Activated naive CD8-positive, alpha-beta T cell treated with anti-CD3 and anti-CD28 coated beads, Interleukin-2, amount 50 U/mL, for 24 hours (primary cell): ENCODE measurements at regions not wholly inside any gene's neighbourhood (a gene's known extent, or its start where the extent isn't known, plus 50 kb on each side); places are given as distances from the start of the nearest gene placed in this dataset.

Experiments
- ATAC-seq: fragments of 150-1000 bp; cut with Tn5 transposase; one replicate; pipeline ENCODE4 v1.10.0; 2021
- DNase-seq: peaks from one replicate; pipeline ENCODE4 v3.0.0; 2021
- H3K27ac Mint-ChIP-seq: one replicate; pipeline ENCODE4 v1.8.0; 2021; ENCODE audit warnings: mild to moderate bottlenecking, mixed read lengths
- H3K27me3 Mint-ChIP-seq: one replicate; pipeline ENCODE4 v1.8.0; 2021; ENCODE audit warnings: mixed read lengths
- H3K36me3 Mint-ChIP-seq: one replicate; pipeline ENCODE4 v1.8.0; 2021; ENCODE audit warnings: low read depth, mixed read lengths
- H3K4me1 Mint-ChIP-seq: one replicate; pipeline ENCODE4 v1.8.0; 2021; ENCODE audit warnings: mixed read lengths
- H3K4me3 Mint-ChIP-seq: one replicate; pipeline ENCODE4 v1.8.0; 2021; ENCODE audit warnings: mild to moderate bottlenecking, moderate library complexity, mixed read lengths
- H3K9me3 Mint-ChIP-seq: one replicate; pipeline ENCODE4 v1.8.0; 2021; ENCODE audit warnings: mixed read lengths

DNA sequence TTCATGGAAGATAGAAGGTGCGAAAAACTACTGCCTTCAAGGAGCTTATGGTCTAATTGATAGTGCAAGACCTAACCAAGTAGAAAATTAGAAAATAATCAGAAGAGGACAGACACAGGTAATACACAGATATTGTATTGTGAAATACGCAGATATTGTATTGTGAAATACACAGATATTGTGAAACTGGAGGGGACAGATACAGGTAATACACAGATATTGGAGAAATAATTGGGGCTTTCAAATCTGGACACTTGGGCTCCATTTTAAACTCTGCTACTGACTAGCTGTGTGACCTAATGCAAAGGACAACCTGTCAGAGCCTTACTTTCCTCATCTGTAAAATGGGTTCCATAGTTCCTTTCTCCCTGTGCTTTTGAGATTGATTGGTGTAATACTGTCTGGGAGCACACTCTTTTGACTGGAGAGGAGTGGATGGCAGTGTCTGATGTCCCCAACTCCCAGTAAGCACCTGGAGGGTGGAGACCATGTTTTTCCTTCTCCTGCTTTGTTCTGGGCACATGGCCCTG, 272.8 kb downstream of the TLE3 start:
- Mint-ChIP-seq H3K9me3 (no peaks in the 10 kb centered on the region), H3K4me1 (no peaks in the 10 kb centered on the region), H3K27me3 (peaks cover 7% of the 10 kb centered on the region), H3K36me3 (no peaks in the 10 kb centered on the region), H3K4me3 (no peak overlapping the region), H3K27ac (no peak overlapping the region)
- DNase-seq (no peak), ATAC-seq (no peak)

GRCh38 chr15:69825941-69826818, 271.5 kb downstream of the TLE3 start:
- no peaks in the 10 kb centered on the region for H3K9me3 Mint-ChIP-seq
- no peak overlapping the region for H3K4me3 Mint-ChIP-seq
- peaks cover 7% of the 10 kb centered on the region for H3K27me3 Mint-ChIP-seq
- no peaks in the 10 kb centered on the region for H3K36me3 Mint-ChIP-seq
- H3K4me1 Mint-ChIP-seq: no peaks in the 10 kb centered on the region
- H3K27ac Mint-ChIP-seq: no peak overlapping the region
- DNase-seq (no peak), ATAC-seq (no peak)

DNA sequence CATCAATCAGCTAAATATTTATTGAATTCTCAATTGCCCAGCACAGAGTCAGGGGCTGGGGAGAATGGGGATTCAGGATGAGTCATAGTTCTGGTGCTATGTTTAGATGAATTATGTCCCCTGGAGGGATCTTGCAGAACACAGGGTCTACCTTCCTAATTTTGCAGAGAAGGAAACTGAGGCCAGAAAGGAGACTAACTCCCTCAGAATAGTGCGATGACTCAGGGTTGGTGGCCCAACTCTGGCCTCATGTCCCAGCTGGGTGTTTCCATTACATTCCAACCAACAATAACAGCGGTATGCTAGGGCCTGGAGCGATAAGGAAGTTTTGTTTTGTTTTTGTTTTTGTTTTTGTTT, 270.9 kb downstream of the TLE3 start:
- ATAC-seq: no peak
- H3K9me3 Mint-ChIP-seq: no peaks in the 10 kb centered on the region
- DNase-seq: no peak
- H3K4me1 Mint-ChIP-seq: no peaks in the 10 kb centered on the region
- peaks cover 7% of the 10 kb centered on the region for H3K27me3 Mint-ChIP-seq
- H3K4me3 Mint-ChIP-seq: no peak overlapping the region
- H3K27ac Mint-ChIP-seq: no peak overlapping the region
- no peaks in the 10 kb centered on the region for H3K36me3 Mint-ChIP-seq

- no peaks in the 10 kb centered on the region for H3K9me3 Mint-ChIP-seq
- H3K4me1 Mint-ChIP-seq: no peaks in the 10 kb centered on the region
- no peak overlapping the region for H3K4me3 Mint-ChIP-seq
- DNase-seq: no peak
- peaks cover 7% of the 10 kb centered on the region for H3K27me3 Mint-ChIP-seq
- H3K36me3 Mint-ChIP-seq: no peaks in the 10 kb centered on the region
- no peak overlapping the region for H3K27ac Mint-ChIP-seq
- ATAC-seq: no peak
Measured at GRCh38 chr15:69827751-69828150, 270.0 kb downstream of the TLE3 start.

DNA sequence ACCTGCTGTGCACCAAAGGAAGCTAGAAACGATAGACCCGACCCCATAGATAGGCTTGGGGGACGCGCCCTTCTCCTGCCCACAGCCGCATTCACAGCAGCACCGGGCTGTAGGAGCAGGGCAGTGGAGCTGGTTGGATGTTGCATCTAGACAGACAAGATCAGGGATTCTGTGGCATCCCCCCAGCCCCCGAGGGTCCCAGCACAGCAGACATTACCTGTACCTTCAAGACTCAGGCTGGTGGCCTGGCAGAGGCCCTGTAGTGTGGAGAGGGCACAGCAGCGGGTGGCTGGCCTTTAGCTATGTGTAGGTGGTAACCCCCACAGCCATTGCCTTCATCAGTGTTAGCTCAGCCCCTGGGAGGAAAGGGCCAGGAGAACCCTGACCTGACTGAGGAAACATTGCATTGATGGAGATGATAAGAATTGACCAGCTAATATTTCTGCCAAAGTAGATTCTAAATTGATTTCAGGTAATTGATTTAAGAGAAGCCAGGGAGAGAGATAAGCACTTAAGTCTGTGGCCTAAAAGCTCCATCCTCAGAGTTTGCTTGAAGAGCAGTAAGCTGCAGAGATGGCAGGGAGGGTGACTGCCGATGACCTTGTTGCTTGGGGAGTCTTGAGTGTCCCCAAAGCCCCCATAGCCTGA, 269.4 kb downstream of the TLE3 start:
- H3K27ac Mint-ChIP-seq: no peak overlapping the region
- H3K4me3 Mint-ChIP-seq: no peak overlapping the region
- DNase-seq (no peak), ATAC-seq (no peak)
- H3K4me1 Mint-ChIP-seq: no peaks in the 10 kb centered on the region
- peaks cover 7% of the 10 kb centered on the region for H3K27me3 Mint-ChIP-seq
- no peaks in the 10 kb centered on the region for H3K9me3 Mint-ChIP-seq
- no peaks in the 10 kb centered on the region for H3K36me3 Mint-ChIP-seq

DNA sequence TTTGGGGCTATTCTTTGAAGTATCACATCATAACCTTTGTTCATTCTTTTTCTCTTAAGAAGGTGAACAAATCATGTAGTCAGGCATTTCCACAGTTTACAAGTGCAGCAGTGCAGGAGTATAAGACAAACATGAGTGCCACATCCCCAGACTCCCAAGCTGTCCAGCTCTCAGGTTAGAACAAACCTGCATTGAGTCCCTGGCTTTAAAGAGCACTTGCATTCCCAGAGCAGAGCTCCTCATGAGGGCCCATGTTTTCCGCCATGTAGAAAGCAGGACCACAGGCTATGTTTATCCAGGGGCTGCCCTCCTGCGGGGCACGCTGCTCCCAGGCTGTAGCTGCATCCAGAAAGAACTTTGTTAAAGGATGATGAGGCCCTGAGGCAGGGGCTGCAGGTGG, 267.7 kb downstream of the TLE3 start:
- peaks cover 7% of the 10 kb centered on the region for H3K27me3 Mint-ChIP-seq
- no peak overlapping the region for H3K27ac Mint-ChIP-seq
- H3K36me3 Mint-ChIP-seq: no peaks in the 10 kb centered on the region
- H3K4me3 Mint-ChIP-seq: no peak overlapping the region
- DNase-seq: no peak
- ATAC-seq: no peak
- H3K4me1 Mint-ChIP-seq: no peaks in the 10 kb centered on the region
- no peaks in the 10 kb centered on the region for H3K9me3 Mint-ChIP-seq

- ATAC-seq (no peak), DNase-seq (no peak)
- H3K36me3 Mint-ChIP-seq: no peaks in the 10 kb centered on the region
- H3K27me3 Mint-ChIP-seq: peaks cover 7% of the 10 kb centered on the region
- no peaks in the 10 kb centered on the region for H3K4me1 Mint-ChIP-seq
- no peaks in the 10 kb centered on the region for H3K9me3 Mint-ChIP-seq
- no peak overlapping the region for H3K4me3 Mint-ChIP-seq
- H3K27ac Mint-ChIP-seq: no peak overlapping the region
Measured at GRCh38 chr15:69830430-69830829, 267.3 kb downstream of the TLE3 start.

GRCh38 chr15:69830876-69831275, 266.8 kb downstream of the TLE3 start:
- no peak overlapping the region for H3K27ac Mint-ChIP-seq
- DNase-seq: no peak
- no peaks in the 10 kb centered on the region for H3K36me3 Mint-ChIP-seq
- ATAC-seq: no peak
- H3K27me3 Mint-ChIP-seq: peaks cover 7% of the 10 kb centered on the region
- H3K4me3 Mint-ChIP-seq: no peak overlapping the region
- no peaks in the 10 kb centered on the region for H3K4me1 Mint-ChIP-seq
- no peaks in the 10 kb centered on the region for H3K9me3 Mint-ChIP-seq

GRCh38 chr15:69834267-69834666, 263.4 kb downstream of the TLE3 start:
- DNase-seq: no peak
- no peaks in the 10 kb centered on the region for H3K4me1 Mint-ChIP-seq
- H3K27me3 Mint-ChIP-seq: peaks cover 1% of the 10 kb centered on the region
- no peaks in the 10 kb centered on the region for H3K36me3 Mint-ChIP-seq
- no peak overlapping the region for H3K4me3 Mint-ChIP-seq
- H3K9me3 Mint-ChIP-seq: no peaks in the 10 kb centered on the region
- no peak for ATAC-seq
- no peak overlapping the region for H3K27ac Mint-ChIP-seq

DNA sequence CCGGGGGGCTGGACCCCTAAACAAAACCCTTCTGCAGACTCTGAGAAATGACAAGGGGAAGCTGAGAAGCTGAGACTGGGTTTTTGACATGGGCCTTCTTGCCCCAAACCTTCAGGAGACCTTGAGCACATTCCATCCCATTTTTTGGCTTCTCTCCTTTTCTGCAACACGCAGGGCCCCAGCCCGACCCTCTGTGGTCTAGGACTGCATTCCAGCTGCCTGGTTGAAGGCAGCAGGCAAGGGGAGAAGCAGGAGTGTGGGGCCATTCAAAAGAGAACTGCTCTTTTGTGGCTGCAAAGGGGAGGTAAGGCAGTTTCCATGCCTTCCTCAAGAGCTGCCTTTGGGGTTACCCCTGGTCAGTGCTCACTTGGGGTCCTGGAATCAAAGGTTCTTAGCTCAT, 263.0 kb downstream of the TLE3 start:
- ATAC-seq (no peak), DNase-seq (no peak)
- H3K9me3 Mint-ChIP-seq: no peaks in the 10 kb centered on the region
- H3K36me3 Mint-ChIP-seq: no peaks in the 10 kb centered on the region
- H3K27me3 Mint-ChIP-seq: peaks cover 1% of the 10 kb centered on the region
- H3K4me3 Mint-ChIP-seq: no peak overlapping the region
- no peaks in the 10 kb centered on the region for H3K4me1 Mint-ChIP-seq
- no peak overlapping the region for H3K27ac Mint-ChIP-seq

GRCh38 chr15:69836048-69836447, 261.7 kb downstream of the TLE3 start:
- H3K9me3 Mint-ChIP-seq: no peaks in the 10 kb centered on the region
- ATAC-seq (no peak), DNase-seq (no peak)
- no peak overlapping the region for H3K4me3 Mint-ChIP-seq
- H3K27ac Mint-ChIP-seq: no peak overlapping the region
- H3K27me3 Mint-ChIP-seq: peaks cover 1% of the 10 kb centered on the region
- H3K4me1 Mint-ChIP-seq: no peaks in the 10 kb centered on the region
- H3K36me3 Mint-ChIP-seq: no peaks in the 10 kb centered on the region

GRCh38 chr15:69836526-69837230, 261.0 kb downstream of the TLE3 start:
- ATAC-seq: no peak
- H3K36me3 Mint-ChIP-seq: no peaks in the 10 kb centered on the region
- H3K4me3 Mint-ChIP-seq: no peak overlapping the region
- peaks cover 1% of the 10 kb centered on the region for H3K27me3 Mint-ChIP-seq
- no peak for DNase-seq
- no peaks in the 10 kb centered on the region for H3K9me3 Mint-ChIP-seq
- no peak overlapping the region for H3K27ac Mint-ChIP-seq
- H3K4me1 Mint-ChIP-seq: no peaks in the 10 kb centered on the region

- peaks cover 1% of the 10 kb centered on the region for H3K27me3 Mint-ChIP-seq
- ATAC-seq (no peak), DNase-seq (no peak)
- H3K36me3 Mint-ChIP-seq: no peaks in the 10 kb centered on the region
- H3K4me3 Mint-ChIP-seq: no peak overlapping the region
- H3K27ac Mint-ChIP-seq: no peak overlapping the region
- no peaks in the 10 kb centered on the region for H3K9me3 Mint-ChIP-seq
- no peaks in the 10 kb centered on the region for H3K4me1 Mint-ChIP-seq
Measured at GRCh38 chr15:69838338-69838737, 259.4 kb downstream of the TLE3 start.

- no peaks in the 10 kb centered on the region for H3K36me3 Mint-ChIP-seq
- H3K9me3 Mint-ChIP-seq: no peaks in the 10 kb centered on the region
- H3K4me3 Mint-ChIP-seq: no peak overlapping the region
- H3K27ac Mint-ChIP-seq: peak overlapping the region; percentile 42
- DNase-seq (no peak), ATAC-seq (no peak)
- H3K27me3 Mint-ChIP-seq: peaks cover 1% of the 10 kb centered on the region
- no peaks in the 10 kb centered on the region for H3K4me1 Mint-ChIP-seq
Measured at GRCh38 chr15:69838994-69839393, 258.7 kb downstream of the TLE3 start.
